ENCODE measurements at regions not wholly inside any gene's neighbourhood (a gene's known extent, or its start where the extent isn't known, plus 50 kb on each side); places are given as distances from the start of the nearest gene placed in this dataset.

DNA sequence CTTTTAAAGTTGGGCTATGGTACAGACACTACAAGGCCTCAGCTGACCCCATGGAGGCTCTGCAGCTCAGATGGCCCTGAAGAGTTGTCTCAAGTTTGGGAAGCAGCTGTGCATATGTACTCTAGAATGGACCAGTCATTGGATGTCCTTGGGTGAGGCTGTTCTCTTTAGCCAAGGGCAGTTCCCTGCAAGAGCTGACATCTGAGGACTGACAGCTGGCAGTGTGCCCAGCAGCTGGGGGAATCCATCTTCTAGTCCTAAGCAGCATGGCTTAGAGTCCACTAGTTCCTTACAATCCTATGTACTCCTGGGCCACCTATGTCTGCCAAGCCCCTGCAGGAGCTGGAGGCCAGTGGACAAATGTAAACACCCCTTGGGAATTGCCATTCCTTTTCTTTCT lies 76.5 kb downstream of the C11orf91 start:
- TF ChIP-seq, protein P1, sequence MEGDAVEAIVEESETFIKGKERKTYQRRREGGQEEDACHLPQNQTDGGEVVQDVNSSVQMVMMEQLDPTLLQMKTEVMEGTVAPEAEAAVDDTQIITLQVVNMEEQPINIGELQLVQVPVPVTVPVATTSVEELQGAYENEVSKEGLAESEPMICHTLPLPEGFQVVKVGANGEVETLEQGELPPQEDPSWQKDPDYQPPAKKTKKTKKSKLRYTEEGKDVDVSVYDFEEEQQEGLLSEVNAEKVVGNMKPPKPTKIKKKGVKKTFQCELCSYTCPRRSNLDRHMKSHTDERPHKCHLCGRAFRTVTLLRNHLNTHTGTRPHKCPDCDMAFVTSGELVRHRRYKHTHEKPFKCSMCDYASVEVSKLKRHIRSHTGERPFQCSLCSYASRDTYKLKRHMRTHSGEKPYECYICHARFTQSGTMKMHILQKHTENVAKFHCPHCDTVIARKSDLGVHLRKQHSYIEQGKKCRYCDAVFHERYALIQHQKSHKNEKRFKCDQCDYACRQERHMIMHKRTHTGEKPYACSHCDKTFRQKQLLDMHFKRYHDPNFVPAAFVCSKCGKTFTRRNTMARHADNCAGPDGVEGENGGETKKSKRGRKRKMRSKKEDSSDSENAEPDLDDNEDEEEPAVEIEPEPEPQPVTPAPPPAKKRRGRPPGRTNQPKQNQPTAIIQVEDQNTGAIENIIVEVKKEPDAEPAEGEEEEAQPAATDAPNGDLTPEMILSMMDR (IDR thresholded peaks at IDR 0.05; ENCODE audit: insufficient read depth, low read length, poor library complexity, severe bottlenecking): no peak
- TF ChIP-seq EZH2phosphoT487 (conservative IDR thresholded peaks at IDR 0.05; ENCODE audit: low read length): no peak
